Femur (tissue), 1 donor: ENCODE measurements at regions not wholly inside any gene's neighbourhood (a gene's known extent, or its start where the extent isn't known, plus 50 kb on each side); places are given as distances from the start of the nearest gene placed in this dataset.

Experiments used
- DNase-seq: peaks from one replicate; pipeline ENCODE4 v3.0.0-alpha.2; 2017

GRCh38 chr5:158142156-158142555 is 283.2 kb upstream of the CLINT1 start:
- no peak for DNase-seq

- no peak for DNase-seq
Observed at GRCh38 chr5:158140120-158140731, 281.3 kb upstream of the CLINT1 start.

DNA sequence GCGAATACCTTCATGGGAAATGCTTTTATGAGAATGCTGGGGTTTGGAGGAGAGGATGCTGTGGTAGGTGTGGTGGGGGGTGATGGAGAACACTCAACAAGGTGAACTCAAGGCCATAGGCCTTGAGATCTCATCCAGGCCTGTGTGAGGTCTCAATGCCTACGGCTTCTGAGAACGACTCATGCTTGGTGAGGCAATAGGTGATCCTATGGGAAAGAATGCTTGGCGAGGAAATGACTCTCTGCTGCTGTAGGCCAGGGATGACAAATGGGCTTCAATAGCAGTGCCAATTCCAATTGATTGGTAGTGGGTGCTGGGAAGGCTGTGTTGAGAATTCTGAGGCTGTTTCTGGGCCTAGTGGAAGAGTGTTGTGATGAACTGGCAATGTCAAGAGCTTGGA is 280.2 kb upstream of the CLINT1 start:
- DNase-seq: no peak

DNA sequence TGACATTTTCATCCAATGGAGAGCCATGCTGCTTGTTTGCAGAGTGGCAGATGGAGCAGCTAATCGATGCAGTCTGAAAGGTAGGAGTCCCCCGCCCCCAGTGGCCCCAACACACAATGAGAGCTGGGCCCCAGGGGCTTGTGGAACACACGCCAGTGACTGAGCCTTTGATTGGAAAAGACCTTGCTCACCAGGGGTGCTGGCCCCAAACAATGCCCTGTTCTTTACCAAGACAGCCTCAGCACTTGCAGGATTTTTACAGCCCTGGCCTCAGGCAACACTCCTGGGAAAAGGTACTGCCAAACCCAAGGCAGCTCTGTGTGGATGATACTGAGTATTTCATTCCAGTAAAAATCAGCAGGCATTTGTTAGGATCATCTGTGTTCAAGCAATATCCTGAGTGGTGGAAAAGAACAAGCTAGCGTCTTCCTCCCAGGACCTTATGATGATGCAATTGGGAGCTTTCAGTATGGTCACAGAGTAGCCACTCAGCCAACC is 276.8 kb upstream of the CLINT1 start:
- DNase-seq: peak; percentile 33

GRCh38 chr5:158133369-158133768 is 274.4 kb upstream of the CLINT1 start:
- DNase-seq: no peak

- DNase-seq: no peak
Observed at GRCh38 chr5:158127536-158127935, 268.6 kb upstream of the CLINT1 start.

GRCh38 chr5:158126442-158127405 is 267.8 kb upstream of the CLINT1 start:
- DNase-seq: no peak

DNA sequence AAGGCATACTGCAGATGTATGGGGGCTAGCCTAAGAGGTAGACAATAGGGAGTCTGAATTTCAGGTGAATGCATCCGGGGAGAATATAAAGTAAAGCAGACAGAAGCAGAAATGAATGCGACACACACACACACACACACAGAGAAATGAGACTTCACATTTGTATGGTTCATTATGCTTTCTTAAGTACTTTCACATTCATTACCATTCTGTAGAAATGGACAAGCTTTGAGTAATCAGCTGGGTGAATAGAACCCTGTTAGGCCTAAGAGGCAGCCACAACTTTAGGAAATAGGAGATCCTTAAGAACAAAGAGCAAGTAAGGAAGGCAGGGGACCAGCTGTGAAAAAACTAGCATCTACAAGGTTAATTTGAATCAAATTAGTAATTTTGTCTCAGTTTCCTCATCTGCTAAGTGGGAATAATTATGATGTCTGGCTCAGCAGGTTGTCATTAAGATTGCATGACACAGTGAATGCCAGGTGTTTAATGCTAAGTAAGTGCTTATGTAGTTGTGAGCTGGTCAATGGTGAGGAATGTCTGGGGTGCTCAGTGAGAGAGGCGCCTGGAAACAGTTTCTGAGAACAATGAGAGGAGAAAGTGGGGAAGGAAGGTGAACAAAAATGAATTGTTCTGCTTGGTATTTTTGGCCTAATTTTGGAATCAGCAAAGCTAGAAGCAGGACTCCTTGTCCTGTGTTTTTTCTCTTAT is 265.8 kb upstream of the CLINT1 start:
- DNase-seq: no peak

GRCh38 chr5:158123595-158123994 is 264.6 kb upstream of the CLINT1 start:
- DNase-seq: no peak

- DNase-seq: no peak
Observed at GRCh38 chr5:158121678-158122077, 262.7 kb upstream of the CLINT1 start.

- no peak for DNase-seq
Observed at GRCh38 chr5:158120760-158121159, 261.8 kb upstream of the CLINT1 start.

GRCh38 chr5:158119961-158120723 is 261.2 kb upstream of the CLINT1 start:
- no peak for DNase-seq

- no peak for DNase-seq
Observed at GRCh38 chr5:158117467-158118160, 258.7 kb upstream of the CLINT1 start.

DNA sequence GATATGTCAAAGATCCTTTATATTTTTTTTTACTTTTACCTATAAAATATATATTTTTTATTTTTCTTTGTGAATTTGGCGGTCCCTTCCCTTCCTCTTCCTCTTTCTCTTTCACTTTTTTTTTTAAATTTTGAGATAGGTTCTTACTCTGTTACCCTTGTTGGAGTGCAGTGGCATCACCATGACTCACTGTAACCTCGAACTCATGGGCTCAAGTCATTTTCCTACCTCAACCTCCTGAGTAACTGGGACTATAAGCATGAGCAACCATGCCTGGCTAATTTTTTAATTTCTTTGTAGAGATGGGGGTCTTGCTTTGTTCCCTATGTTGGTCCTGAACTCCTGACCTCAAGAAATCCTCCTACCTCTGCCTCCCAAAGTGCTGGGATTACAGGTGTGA is 258.0 kb upstream of the CLINT1 start:
- DNase-seq: no peak

GRCh38 chr5:158115468-158115867 is 256.5 kb upstream of the CLINT1 start:
- DNase-seq: no peak

DNA sequence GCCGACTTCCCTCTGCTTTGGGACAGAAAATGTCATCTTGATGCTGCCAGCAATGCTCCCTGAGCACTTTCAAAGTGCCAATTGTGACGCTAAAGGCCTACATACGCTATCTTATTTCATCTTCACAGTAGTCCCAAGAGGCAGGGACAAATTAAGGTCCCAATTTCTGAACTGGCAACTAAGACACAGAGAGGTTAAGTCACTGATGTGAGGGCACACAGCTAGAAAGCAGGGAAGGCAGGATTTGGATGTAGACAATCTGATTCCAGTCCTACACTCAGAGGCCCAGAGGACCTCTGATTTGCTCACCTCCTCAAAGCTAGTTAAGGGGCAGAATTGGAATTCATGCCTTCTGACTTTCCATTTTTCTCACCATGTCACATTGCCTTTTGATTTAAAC is 249.2 kb upstream of the CLINT1 start:
- no peak for DNase-seq

DNA sequence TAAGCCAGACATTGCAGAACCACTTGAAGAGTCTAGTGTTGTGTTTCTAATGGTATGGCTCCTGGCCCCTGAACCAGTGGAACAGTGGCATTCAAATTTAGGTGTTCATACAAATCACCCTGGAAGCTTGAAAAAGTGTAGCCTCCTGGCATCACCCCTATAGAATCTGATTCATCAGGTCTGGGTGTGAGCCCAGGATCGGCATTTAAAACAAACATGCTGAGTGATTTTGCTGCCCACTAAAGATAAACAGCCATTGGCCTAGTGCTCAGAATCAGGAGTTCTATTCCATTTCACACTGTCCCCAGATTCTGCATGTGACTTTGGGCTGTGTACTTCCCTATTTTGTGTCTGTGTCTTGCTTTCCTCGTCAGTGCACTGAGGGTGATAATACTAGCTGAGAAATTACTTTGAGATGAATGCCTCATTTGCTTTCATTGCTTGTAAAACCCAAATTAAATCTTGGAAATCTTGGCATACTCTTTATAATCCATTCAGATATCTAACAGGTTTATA is 241.5 kb upstream of the CLINT1 start:
- no peak for DNase-seq

GRCh38 chr5:158099571-158100105 is 240.7 kb upstream of the CLINT1 start:
- no peak for DNase-seq

- no peak for DNase-seq
Observed at GRCh38 chr5:158096835-158097234, 237.9 kb upstream of the CLINT1 start.

- DNase-seq: no peak
Observed at GRCh38 chr5:158086856-158087255, 227.9 kb upstream of the CLINT1 start.

DNA sequence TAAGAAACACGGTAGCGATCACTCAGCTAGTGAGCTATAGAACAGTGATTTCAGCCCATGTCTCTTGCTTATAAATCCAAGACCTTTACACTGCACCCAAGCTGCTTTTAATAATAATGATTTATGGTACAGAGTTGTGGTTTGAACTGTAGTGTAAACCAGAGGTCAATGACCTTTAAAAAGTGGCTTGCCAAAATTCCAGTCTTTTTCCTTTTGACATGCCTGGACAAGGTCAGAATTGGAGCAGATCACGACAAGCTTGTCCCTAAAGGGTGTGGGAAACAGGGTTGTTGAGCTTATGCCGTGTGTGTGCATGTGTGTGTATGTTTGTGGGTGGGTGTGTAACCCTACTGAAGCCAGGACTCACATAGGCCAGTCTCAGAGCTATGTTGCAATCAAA is 225.3 kb upstream of the CLINT1 start:
- no peak for DNase-seq
